Fibroblast of lung (primary cell): ENCODE measurements at regions not wholly inside any gene's neighbourhood (a gene's known extent, or its start where the extent isn't known, plus 50 kb on each side); places are given as distances from the start of the nearest gene placed in this dataset.

Experiments used
- DNase-seq, 2 donors: peaks; one replicate each; pipeline versions ENCODE4 v3.0.0 to v3.0.0-alpha.2; 2010; ENCODE audit warnings: low read depth in 2 of 2
- H2AFZ ChIP-seq: 2 replicates; pipeline ENCODE4 v1.5.1; 2012; ENCODE audit warnings: low read length, control low read depth, inconsistent platforms
- H3K27ac ChIP-seq: 2 replicates; pipeline ENCODE4 v1.5.1; 2011; ENCODE audit warnings: low read length, control low read depth; ENCODE audit not compliant: insufficient read depth
- H3K27me3 ChIP-seq: 2 replicates; pipeline ENCODE4 v1.5.1; 2011; ENCODE audit warnings: mild to moderate bottlenecking, low read length; ENCODE audit not compliant: control insufficient read depth, insufficient read depth
- H3K36me3 ChIP-seq: 2 replicates; pipeline ENCODE4 v1.5.1; 2011; ENCODE audit warnings: low read length; ENCODE audit not compliant: control insufficient read depth, insufficient read depth
- H3K4me1 ChIP-seq: 2 replicates; pipeline ENCODE4 v1.5.1; 2011; ENCODE audit warnings: low read length; ENCODE audit not compliant: control insufficient read depth, insufficient read depth; ENCODE audit errors: extremely low read depth
- H3K4me2 ChIP-seq: 2 replicates; pipeline ENCODE4 v1.5.1; 2011; ENCODE audit warnings: low read length, control low read depth; ENCODE audit not compliant: insufficient read depth; ENCODE audit errors: extremely low read depth
- H3K4me3 ChIP-seq, 4 experiments: fragments of 200-600 bp in 1 of 4; sonication (generic) in 1 of 4; replicated peaks in 1 of 4; 2 replicates each; pipeline ENCODE4 v1.5.1; 2011 to 2016; ENCODE audit warnings: low read length in 4 of 4, low read depth in 3 of 4, mild to moderate bottlenecking in 3 of 4, control low read depth in 2 of 4, inconsistent platforms in 1 of 4, mixed read lengths in 1 of 4; ENCODE audit not compliant: insufficient read depth in 1 of 4; ENCODE audit errors: control extremely low read depth in 1 of 4
- H3K79me2 ChIP-seq: 2 replicates; pipeline ENCODE4 v1.5.1; 2012; ENCODE audit warnings: mild to moderate bottlenecking, low read length, inconsistent platforms; ENCODE audit not compliant: control insufficient read depth, insufficient read depth
- H3K9ac ChIP-seq: 2 replicates; pipeline ENCODE4 v1.5.1; 2011; ENCODE audit warnings: mild to moderate bottlenecking, low read length, control low read depth; ENCODE audit not compliant: insufficient read depth
- H3K9me3 ChIP-seq: 2 replicates; pipeline ENCODE4 v1.5.1; 2012; ENCODE audit warnings: low read depth, low read length; ENCODE audit not compliant: control insufficient read depth, insufficient read depth
- H4K20me1 ChIP-seq: 2 replicates; pipeline ENCODE4 v1.5.1; 2011; ENCODE audit warnings: low read length; ENCODE audit not compliant: control insufficient read depth, insufficient read depth; ENCODE audit errors: extremely low read depth
- CTCF ChIP-seq, 2 donors: IDR thresholded peaks in 1 of 2; conservative IDR thresholded peaks in 1 of 2; 1 replicate in 1 of 2; 2 replicates in 1 of 2; pipeline ENCODE4 v1.5.1; 2011 to 2012; ENCODE audit warnings: low read length in 2 of 2, control low read depth in 1 of 2, inconsistent platforms in 1 of 2, low read depth in 1 of 2, mild to moderate bottlenecking in 1 of 2
- EZH2 ChIP-seq: IDR thresholded peaks from 2 replicates; pipeline ENCODE4 v1.5.1; 2012; ENCODE audit warnings: low read length, control low read depth, mild to moderate bottlenecking; ENCODE audit errors: missing control alignments

- Histone ChIP-seq H3K9ac (no peak overlapping the region), H3K9me3 (peaks cover 4% of the 10 kb centered on the region), H4K20me1 (no peaks in the 10 kb centered on the region), H3K36me3 (no peaks in the 10 kb centered on the region), H3K27ac (no peak overlapping the region), H3K79me2 (no peaks in the 10 kb centered on the region), H2AFZ (no peak overlapping the region), H3K4me3 (no peak overlapping the region), H3K4me2 (no peak overlapping the region), H3K4me1 (no peaks in the 10 kb centered on the region), H3K27me3 (no peaks in the 10 kb centered on the region)
- no peak for DNase-seq
- TF ChIP-seq EZH2 (no peak), CTCF (conservative IDR thresholded peaks at IDR 0.05 in 1 of 2, IDR thresholded peaks at IDR 0.05 in 1 of 2; ENCODE audit: low read depth in 1 of 2, low read length in 2 of 2) (no peak)
These were observed 325.6 kb downstream of the THBS2 start for GRCh38 chr6:168928012-168928411.

GRCh38 chr6:168927026-168927425 is 326.6 kb downstream of the THBS2 start:
- H3K27ac ChIP-seq = no peak overlapping the region
- TF ChIP-seq CTCF (conservative IDR thresholded peaks at IDR 0.05 in 1 of 2, IDR thresholded peaks at IDR 0.05 in 1 of 2; ENCODE audit: low read depth in 1 of 2, low read length in 2 of 2) (no peak), EZH2 (no peak)
- no peak overlapping the region for H3K4me3 ChIP-seq
- peaks cover 4% of the 10 kb centered on the region for H3K9me3 ChIP-seq
- no peak overlapping the region for H2AFZ ChIP-seq
- no peaks in the 10 kb centered on the region for H3K27me3 ChIP-seq
- H3K9ac ChIP-seq = no peak overlapping the region
- H3K4me2 ChIP-seq = no peak overlapping the region
- DNase-seq = no peak
- H4K20me1 ChIP-seq = no peaks in the 10 kb centered on the region
- H3K79me2 ChIP-seq = no peaks in the 10 kb centered on the region
- no peaks in the 10 kb centered on the region for H3K4me1 ChIP-seq
- no peaks in the 10 kb centered on the region for H3K36me3 ChIP-seq

GRCh38 chr6:168926306-168926705 is 327.3 kb downstream of the THBS2 start:
- H3K27me3 ChIP-seq = no peaks in the 10 kb centered on the region
- H3K36me3 ChIP-seq = no peaks in the 10 kb centered on the region
- H3K27ac ChIP-seq = no peak overlapping the region
- H3K79me2 ChIP-seq = no peaks in the 10 kb centered on the region
- no peak overlapping the region for H3K9ac ChIP-seq
- no peak overlapping the region for H3K4me2 ChIP-seq
- no peak overlapping the region for H2AFZ ChIP-seq
- H3K4me1 ChIP-seq = no peaks in the 10 kb centered on the region
- H4K20me1 ChIP-seq = no peaks in the 10 kb centered on the region
- peaks cover 4% of the 10 kb centered on the region for H3K9me3 ChIP-seq
- H3K4me3 ChIP-seq = no peak overlapping the region
- DNase-seq = no peak
- TF ChIP-seq CTCF (conservative IDR thresholded peaks at IDR 0.05 in 1 of 2, IDR thresholded peaks at IDR 0.05 in 1 of 2; ENCODE audit: low read depth in 1 of 2, low read length in 2 of 2) (no peak), EZH2 (no peak)
